ENCODE measurements at regions not wholly inside any gene's neighbourhood (a gene's known extent, or its start where the extent isn't known, plus 50 kb on each side); places are given as distances from the start of the nearest gene placed in this dataset.

- Histone ChIP-seq H3K27ac (ENCODE audit: insufficient read depth, low read length) (no peak overlapping the region), H3K4me2 (ENCODE audit: extremely low read depth, insufficient read depth, low read length) (no peak overlapping the region), H3K4me1 (ENCODE audit: control insufficient read depth, extremely low read depth, insufficient read depth, low read length) (no peaks in the 10 kb centered on the region), H3K79me2 (ENCODE audit: control insufficient read depth, insufficient read depth, low read length) (no peaks in the 10 kb centered on the region), H3K27me3 (ENCODE audit: control insufficient read depth, insufficient read depth, low read length) (no peaks in the 10 kb centered on the region), H3K36me3 (ENCODE audit: control insufficient read depth, insufficient read depth, low read length) (no peaks in the 10 kb centered on the region), H2AFZ (ENCODE audit: low read length) (no peak overlapping the region), H4K20me1 (ENCODE audit: control insufficient read depth, extremely low read depth, insufficient read depth, low read length) (no peaks in the 10 kb centered on the region), H3K9ac (ENCODE audit: insufficient read depth, low read length) (no peak overlapping the region), H3K4me3 (replicated peaks in 1 of 4; ENCODE audit: control extremely low read depth in 1 of 4, insufficient read depth in 1 of 4, low read depth in 3 of 4, low read length in 4 of 4) (no peak overlapping the region), H3K9me3 (ENCODE audit: control insufficient read depth, insufficient read depth, low read depth, low read length) (no peaks in the 10 kb centered on the region)
- no peak for DNase-seq (ENCODE audit: low read depth in 2 of 2)
- TF ChIP-seq, protein P1, sequence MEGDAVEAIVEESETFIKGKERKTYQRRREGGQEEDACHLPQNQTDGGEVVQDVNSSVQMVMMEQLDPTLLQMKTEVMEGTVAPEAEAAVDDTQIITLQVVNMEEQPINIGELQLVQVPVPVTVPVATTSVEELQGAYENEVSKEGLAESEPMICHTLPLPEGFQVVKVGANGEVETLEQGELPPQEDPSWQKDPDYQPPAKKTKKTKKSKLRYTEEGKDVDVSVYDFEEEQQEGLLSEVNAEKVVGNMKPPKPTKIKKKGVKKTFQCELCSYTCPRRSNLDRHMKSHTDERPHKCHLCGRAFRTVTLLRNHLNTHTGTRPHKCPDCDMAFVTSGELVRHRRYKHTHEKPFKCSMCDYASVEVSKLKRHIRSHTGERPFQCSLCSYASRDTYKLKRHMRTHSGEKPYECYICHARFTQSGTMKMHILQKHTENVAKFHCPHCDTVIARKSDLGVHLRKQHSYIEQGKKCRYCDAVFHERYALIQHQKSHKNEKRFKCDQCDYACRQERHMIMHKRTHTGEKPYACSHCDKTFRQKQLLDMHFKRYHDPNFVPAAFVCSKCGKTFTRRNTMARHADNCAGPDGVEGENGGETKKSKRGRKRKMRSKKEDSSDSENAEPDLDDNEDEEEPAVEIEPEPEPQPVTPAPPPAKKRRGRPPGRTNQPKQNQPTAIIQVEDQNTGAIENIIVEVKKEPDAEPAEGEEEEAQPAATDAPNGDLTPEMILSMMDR (conservative IDR thresholded peaks at IDR 0.05 in 1 of 2, IDR thresholded peaks at IDR 0.05 in 1 of 2; ENCODE audit: low read depth in 1 of 2, low read length in 2 of 2), result no peak
- TF ChIP-seq EZH2 (IDR thresholded peaks at IDR 0.05; ENCODE audit: low read length, missing control alignments), result no peak
Observed at GRCh38 chr2:236943068-236943467, 142.6 kb upstream of the COPS8 start.

DNA sequence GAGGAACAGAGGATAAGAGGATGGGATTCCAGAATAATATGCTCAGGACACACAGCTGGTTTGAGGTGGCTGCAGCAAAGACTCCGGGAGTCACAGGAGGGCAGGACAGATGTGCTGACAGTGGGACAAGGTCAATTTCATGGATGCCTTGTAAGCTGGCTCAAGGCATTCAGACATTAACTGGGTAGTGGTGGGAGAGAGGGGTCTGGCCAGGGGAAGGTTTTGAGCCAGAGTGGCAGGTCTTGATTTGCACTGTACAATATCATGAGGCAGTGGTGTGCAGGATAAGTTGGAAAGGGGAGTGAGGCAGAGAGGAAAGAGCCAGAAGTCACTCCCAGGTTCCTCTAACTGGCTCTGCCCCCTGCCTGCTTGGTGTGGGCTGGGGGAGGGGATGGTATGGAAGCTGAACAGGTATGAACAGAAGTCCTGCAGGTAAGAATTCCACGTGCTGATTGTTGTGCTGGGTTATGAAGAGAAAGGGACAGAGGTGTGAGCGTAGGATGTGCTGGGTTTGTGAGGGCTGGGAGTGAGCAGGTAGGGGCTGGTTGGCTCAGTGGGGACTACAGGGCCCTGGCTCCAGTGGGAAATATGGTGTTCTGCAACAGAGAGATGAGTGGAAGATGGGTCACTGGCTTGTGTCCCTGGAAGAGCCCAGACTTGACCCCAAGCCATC lies 141.7 kb upstream of the COPS8 start:
- H3K4me3 ChIP-seq (replicated peaks in 1 of 4; ENCODE audit: control extremely low read depth in 1 of 4, insufficient read depth in 1 of 4, low read depth in 3 of 4, low read length in 4 of 4), result no peak overlapping the region
- no peak overlapping the region for H3K9ac ChIP-seq (ENCODE audit: insufficient read depth, low read length)
- H3K4me1 ChIP-seq (ENCODE audit: control insufficient read depth, extremely low read depth, insufficient read depth, low read length), result no peaks in the 10 kb centered on the region
- no peak overlapping the region for H3K27ac ChIP-seq (ENCODE audit: insufficient read depth, low read length)
- H3K4me2 ChIP-seq (ENCODE audit: extremely low read depth, insufficient read depth, low read length), result no peak overlapping the region
- no peak overlapping the region for H2AFZ ChIP-seq (ENCODE audit: low read length)
- H3K9me3 ChIP-seq (ENCODE audit: control insufficient read depth, insufficient read depth, low read depth, low read length), result no peaks in the 10 kb centered on the region
- H3K36me3 ChIP-seq (ENCODE audit: control insufficient read depth, insufficient read depth, low read length), result no peaks in the 10 kb centered on the region
- H3K27me3 ChIP-seq (ENCODE audit: control insufficient read depth, insufficient read depth, low read length), result no peaks in the 10 kb centered on the region
- no peak for DNase-seq (ENCODE audit: low read depth in 2 of 2)
- H4K20me1 ChIP-seq (ENCODE audit: control insufficient read depth, extremely low read depth, insufficient read depth, low read length), result no peaks in the 10 kb centered on the region
- H3K79me2 ChIP-seq (ENCODE audit: control insufficient read depth, insufficient read depth, low read length), result no peaks in the 10 kb centered on the region
- TF ChIP-seq, protein P1 (conservative IDR thresholded peaks at IDR 0.05 in 1 of 2, IDR thresholded peaks at IDR 0.05 in 1 of 2; ENCODE audit: low read depth in 1 of 2, low read length in 2 of 2), result no peak
- TF ChIP-seq EZH2 (IDR thresholded peaks at IDR 0.05; ENCODE audit: low read length, missing control alignments), result no peak

- Histone ChIP-seq H3K4me1 (ENCODE audit: control insufficient read depth, extremely low read depth, insufficient read depth, low read length) (no peaks in the 10 kb centered on the region), H4K20me1 (ENCODE audit: control insufficient read depth, extremely low read depth, insufficient read depth, low read length) (no peaks in the 10 kb centered on the region), H3K79me2 (ENCODE audit: control insufficient read depth, insufficient read depth, low read length) (no peaks in the 10 kb centered on the region), H3K9me3 (ENCODE audit: control insufficient read depth, insufficient read depth, low read depth, low read length) (no peaks in the 10 kb centered on the region), H3K4me2 (ENCODE audit: extremely low read depth, insufficient read depth, low read length) (no peak overlapping the region), H3K36me3 (ENCODE audit: control insufficient read depth, insufficient read depth, low read length) (no peaks in the 10 kb centered on the region), H3K27ac (ENCODE audit: insufficient read depth, low read length) (no peak overlapping the region), H3K4me3 (replicated peaks in 1 of 4; ENCODE audit: control extremely low read depth in 1 of 4, insufficient read depth in 1 of 4, low read depth in 3 of 4, low read length in 4 of 4) (no peak overlapping the region), H3K9ac (ENCODE audit: insufficient read depth, low read length) (no peak overlapping the region), H3K27me3 (ENCODE audit: control insufficient read depth, insufficient read depth, low read length) (no peaks in the 10 kb centered on the region), H2AFZ (ENCODE audit: low read length) (no peak overlapping the region)
- TF ChIP-seq EZH2 (IDR thresholded peaks at IDR 0.05; ENCODE audit: low read length, missing control alignments), result no peak
- TF ChIP-seq, protein P1 (conservative IDR thresholded peaks at IDR 0.05 in 1 of 2, IDR thresholded peaks at IDR 0.05 in 1 of 2; ENCODE audit: low read depth in 1 of 2, low read length in 2 of 2), result no peak
- no peak for DNase-seq (ENCODE audit: low read depth in 2 of 2)
Observed at GRCh38 chr2:236944561-236944960, 141.1 kb upstream of the COPS8 start.

Measured in fibroblast of lung (primary cell).